H9 (cell line): ENCODE measurements at regions not wholly inside any gene's neighbourhood (a gene's known extent, or its start where the extent isn't known, plus 50 kb on each side); places are given as distances from the start of the nearest gene placed in this dataset.

Experiments
- DNase-seq: peaks from one replicate; pipeline ENCODE4 v3.0.0-alpha.2; 2017
- H2AFZ ChIP-seq: one replicate; pipeline ENCODE4 v1.6.1; 2013; ENCODE audit warnings: mild to moderate bottlenecking, low read length, control low read depth, moderate library complexity
- H2AK5ac ChIP-seq: 2 replicates; pipeline ENCODE4 v1.6.1; 2013; ENCODE audit warnings: low read length, control low read depth, mixed read lengths; ENCODE audit not compliant: insufficient read length
- H2BK120ac ChIP-seq: one replicate; pipeline ENCODE4 v1.6.1; 2013; ENCODE audit warnings: low read depth, mild to moderate bottlenecking, low read length, control low read depth, inconsistent platforms; ENCODE audit not compliant: poor library complexity, severe bottlenecking
- H2BK12ac ChIP-seq: 2 replicates; pipeline ENCODE4 v1.6.1; 2013; ENCODE audit warnings: low read length, control low read depth, mixed read lengths, low read depth; ENCODE audit not compliant: insufficient read length
- H2BK15ac ChIP-seq: 2 replicates; pipeline ENCODE4 v1.6.1; 2013; ENCODE audit warnings: low read depth, low read length, control low read depth
- H2BK20ac ChIP-seq: one replicate; pipeline ENCODE4 v1.6.1; 2013; ENCODE audit warnings: low read depth, mild to moderate bottlenecking, low read length, control low read depth, inconsistent platforms; ENCODE audit not compliant: poor library complexity, severe bottlenecking
- H2BK5ac ChIP-seq: 2 replicates; pipeline ENCODE4 v1.6.1; 2013; ENCODE audit warnings: low read length, control low read depth, mixed read lengths; ENCODE audit not compliant: insufficient read length
- H3K14ac ChIP-seq: 2 replicates; pipeline ENCODE4 v1.6.1; 2013; ENCODE audit warnings: low read length, control low read depth; ENCODE audit not compliant: insufficient read depth
- H3K18ac ChIP-seq: 2 replicates; pipeline ENCODE4 v1.6.1; 2013; ENCODE audit warnings: low read depth, mild to moderate bottlenecking, mixed read lengths, low read length, control low read depth; ENCODE audit not compliant: insufficient read length
- H3K23ac ChIP-seq: 2 replicates; pipeline ENCODE4 v1.6.1; 2013; ENCODE audit warnings: low read length, control low read depth, mixed read lengths, low read depth; ENCODE audit not compliant: insufficient read length
- H3K23me2 ChIP-seq: 2 replicates; pipeline ENCODE4 v1.6.1; 2013; ENCODE audit warnings: low read depth, mild to moderate bottlenecking, mixed read lengths, low read length, control low read depth; ENCODE audit not compliant: insufficient read length, poor library complexity, severe bottlenecking
- H3K27ac ChIP-seq: 2 replicates; pipeline ENCODE4 v1.5.1; 2013; ENCODE audit warnings: low read length, control low read depth, mixed read lengths, low read depth; ENCODE audit not compliant: insufficient read length
- H3K27me3 ChIP-seq: 2 replicates; pipeline ENCODE4 v1.6.1; 2013; ENCODE audit warnings: low read length, control low read depth, inconsistent platforms; ENCODE audit not compliant: insufficient read depth
- H3K4ac ChIP-seq: 2 replicates; pipeline ENCODE4 v1.6.1; 2013; ENCODE audit warnings: low read depth, mild to moderate bottlenecking, control low read depth, inconsistent platforms, low read length, moderate library complexity
- H3K4me1 ChIP-seq: 2 replicates; pipeline ENCODE4 v1.6.1; 2013; ENCODE audit warnings: low read length, control low read depth, inconsistent platforms; ENCODE audit not compliant: insufficient read depth
- H3K4me2 ChIP-seq: 2 replicates; pipeline ENCODE4 v1.6.1; 2013; ENCODE audit warnings: low read length, control low read depth, mixed read lengths; ENCODE audit not compliant: insufficient read length, insufficient read depth
- H3K56ac ChIP-seq: 2 replicates; pipeline ENCODE4 v1.6.1; 2013; ENCODE audit warnings: low read depth, mild to moderate bottlenecking, mixed read lengths, low read length, control low read depth; ENCODE audit not compliant: insufficient read length
- H3K79me1 ChIP-seq: 2 replicates; pipeline ENCODE4 v1.6.1; 2013; ENCODE audit warnings: low read depth, mild to moderate bottlenecking, moderate library complexity, low read length, control low read depth, inconsistent platforms; ENCODE audit not compliant: insufficient read depth, poor library complexity, severe bottlenecking
- H3K79me2 ChIP-seq: 2 replicates; pipeline ENCODE4 v1.6.1; 2013; ENCODE audit warnings: low read length, control low read depth, inconsistent platforms; ENCODE audit not compliant: insufficient read depth
- H3K9ac ChIP-seq: 2 replicates; pipeline ENCODE4 v1.6.1; 2013; ENCODE audit warnings: low read length, control low read depth, mixed read lengths; ENCODE audit not compliant: insufficient read length; ENCODE audit errors: extremely low read depth
- H3K9me3 ChIP-seq: one replicate; pipeline ENCODE4 v1.6.1; 2013; ENCODE audit warnings: low read depth, low read length, inconsistent platforms; ENCODE audit not compliant: control insufficient read depth
- H3T11ph ChIP-seq: one replicate; pipeline ENCODE4 v1.6.1; 2013; ENCODE audit warnings: mild to moderate bottlenecking, low read length, control low read depth, inconsistent platforms
- H4K20me1 ChIP-seq: one replicate; pipeline ENCODE4 v1.6.1; 2013; ENCODE audit not compliant: control insufficient read depth, insufficient read length, insufficient read depth
- H4K5ac ChIP-seq: 2 replicates; pipeline ENCODE4 v1.6.1; 2013; ENCODE audit warnings: low read depth, mild to moderate bottlenecking, mixed read lengths, low read length, control low read depth; ENCODE audit not compliant: insufficient read length
- H4K8ac ChIP-seq: replicated peaks from 2 replicates; pipeline ENCODE4 v1.6.1; 2013; ENCODE audit warnings: low read length, control low read depth, mixed read lengths, low read depth; ENCODE audit not compliant: insufficient read length
- H4K91ac ChIP-seq: 2 replicates; pipeline ENCODE4 v1.6.1; 2013; ENCODE audit warnings: low read depth, mild to moderate bottlenecking, moderate library complexity, mixed read lengths, low read length, control low read depth; ENCODE audit not compliant: insufficient read length
- H3K27ac Mint-ChIP-seq, 3 experiments: 2 replicates in 2 of 3; 3 replicates in 1 of 3; pipeline ENCODE4 v1.8.0; 2020 to 2021; ENCODE audit warnings: mixed read lengths in 3 of 3, mild to moderate bottlenecking in 1 of 3, moderate library complexity in 1 of 3
- H3K27me3 Mint-ChIP-seq: 2 replicates; pipeline ENCODE4 v1.8.0; 2021; ENCODE audit warnings: low read depth, mild to moderate bottlenecking, moderate library complexity, mixed read lengths
- H3K36me3 Mint-ChIP-seq, 3 experiments: 2 replicates in 2 of 3; 3 replicates in 1 of 3; pipeline ENCODE4 v1.8.0; 2020 to 2021; ENCODE audit warnings: low read depth in 3 of 3, mixed read lengths in 3 of 3; ENCODE audit not compliant: insufficient read depth in 1 of 3
- H3K4me1 Mint-ChIP-seq, 2 experiments: 2 replicates each; pipeline ENCODE4 v1.8.0; 2020; ENCODE audit warnings: mixed read lengths in 2 of 2
- H3K4me3 Mint-ChIP-seq, 2 experiments: 2 replicates in 1 of 2; 3 replicates in 1 of 2; pipeline ENCODE4 v1.8.0; 2020 to 2021; ENCODE audit warnings: mild to moderate bottlenecking in 2 of 2, mixed read lengths in 2 of 2, moderate library complexity in 1 of 2
- H3K9me3 Mint-ChIP-seq, 2 experiments: 2 replicates in 1 of 2; 3 replicates in 1 of 2; pipeline ENCODE4 v1.8.0; 2020; ENCODE audit warnings: mild to moderate bottlenecking in 2 of 2, mixed read lengths in 2 of 2, moderate library complexity in 1 of 2
- WGBS: extraction: QIAGEN DNeasy Blood & Tissue Kit; methylation state at CpG from one replicate; pipeline ENCODE4 v1.1.7; 2013; ENCODE audit warnings: missing lambda C conversion rate, low lambda C conversion rate, mixed read lengths; ENCODE audit not compliant: insufficient read length; ENCODE audit errors: extremely low coverage; 5-methylcytosine and 5-hydroxymethylcytosine counted together
- TF ChIP-seq, protein P1 (sequence below): fragments of 200-600 bp; sonication (generic); conservative IDR thresholded peaks from 3 replicates; pipeline ENCODE4 v1.8.0; 2021; ENCODE audit warnings: antibody characterized with exemption, mild to moderate bottlenecking

DNA sequence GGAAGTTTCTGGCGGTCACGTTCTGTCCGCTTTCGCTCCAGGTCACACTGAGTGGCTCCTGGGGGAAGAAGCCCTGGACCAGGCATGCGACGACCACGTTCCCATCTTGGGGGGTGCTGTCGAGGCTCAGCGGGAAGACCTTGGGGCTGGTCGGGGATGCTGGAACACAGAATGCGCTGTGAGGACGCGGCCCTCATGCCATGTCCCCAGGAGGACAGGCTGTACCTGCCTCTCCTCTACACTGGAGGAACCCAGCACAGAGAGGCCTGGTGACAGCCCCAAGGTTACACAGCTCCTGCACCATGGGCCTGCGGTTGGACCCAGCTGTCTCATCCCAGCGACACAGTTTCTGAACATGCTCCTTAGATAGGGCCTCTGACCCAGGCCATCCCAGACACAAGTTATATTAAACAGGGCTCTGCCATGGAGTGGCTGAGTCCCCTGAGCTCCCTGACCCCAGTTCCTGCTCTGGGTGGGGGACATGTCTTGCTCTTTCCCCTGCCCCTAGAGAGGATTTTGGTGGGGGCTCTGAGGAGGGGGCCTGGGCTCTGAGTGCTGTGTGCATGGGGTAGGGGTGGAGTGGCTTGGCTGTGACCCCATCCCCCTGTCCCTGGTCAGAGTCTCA is 62.0 kb downstream of the TMEM121 start:
- H2BK5ac ChIP-seq, result no peak overlapping the region
- H3K4ac ChIP-seq, result no peak overlapping the region
- H2AK5ac ChIP-seq, result no peak overlapping the region
- H4K20me1 ChIP-seq, result no peaks in the 10 kb centered on the region
- H3K9me3 Mint-ChIP-seq, result peaks cover 37 to 47% of the 10 kb centered on the region in 2 experiments
- no peaks in the 10 kb centered on the region for H3K27me3 ChIP-seq
- H3K27ac Mint-ChIP-seq, result no peak overlapping the region
- no peaks in the 10 kb centered on the region for H3K4me1 Mint-ChIP-seq
- no peaks in the 10 kb centered on the region for H3K23me2 ChIP-seq
- H2BK120ac ChIP-seq, result no peak overlapping the region
- no peak overlapping the region for H3T11ph ChIP-seq
- no peak overlapping the region for H2BK12ac ChIP-seq
- no peak overlapping the region for H4K91ac ChIP-seq
- H3K79me2 ChIP-seq, result no peaks in the 10 kb centered on the region
- no peak overlapping the region for H3K4me3 Mint-ChIP-seq
- no peak overlapping the region for H3K18ac ChIP-seq
- TF ChIP-seq, protein P1, sequence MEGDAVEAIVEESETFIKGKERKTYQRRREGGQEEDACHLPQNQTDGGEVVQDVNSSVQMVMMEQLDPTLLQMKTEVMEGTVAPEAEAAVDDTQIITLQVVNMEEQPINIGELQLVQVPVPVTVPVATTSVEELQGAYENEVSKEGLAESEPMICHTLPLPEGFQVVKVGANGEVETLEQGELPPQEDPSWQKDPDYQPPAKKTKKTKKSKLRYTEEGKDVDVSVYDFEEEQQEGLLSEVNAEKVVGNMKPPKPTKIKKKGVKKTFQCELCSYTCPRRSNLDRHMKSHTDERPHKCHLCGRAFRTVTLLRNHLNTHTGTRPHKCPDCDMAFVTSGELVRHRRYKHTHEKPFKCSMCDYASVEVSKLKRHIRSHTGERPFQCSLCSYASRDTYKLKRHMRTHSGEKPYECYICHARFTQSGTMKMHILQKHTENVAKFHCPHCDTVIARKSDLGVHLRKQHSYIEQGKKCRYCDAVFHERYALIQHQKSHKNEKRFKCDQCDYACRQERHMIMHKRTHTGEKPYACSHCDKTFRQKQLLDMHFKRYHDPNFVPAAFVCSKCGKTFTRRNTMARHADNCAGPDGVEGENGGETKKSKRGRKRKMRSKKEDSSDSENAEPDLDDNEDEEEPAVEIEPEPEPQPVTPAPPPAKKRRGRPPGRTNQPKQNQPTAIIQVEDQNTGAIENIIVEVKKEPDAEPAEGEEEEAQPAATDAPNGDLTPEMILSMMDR, result no peak
- H2BK20ac ChIP-seq, result no peak overlapping the region
- H3K56ac ChIP-seq, result no peak overlapping the region
- H2AFZ ChIP-seq, result no peak overlapping the region
- no peak overlapping the region for H3K4me2 ChIP-seq
- DNase-seq, result no peak
- no peak overlapping the region for H4K8ac ChIP-seq
- WGBS, result no CpG with 5 or more reads among the region's 15 CpGs
- no peak overlapping the region for H3K14ac ChIP-seq
- H3K36me3 Mint-ChIP-seq, result peaks cover 0 to 2% (median 2%) of the 10 kb centered on the region in 3 experiments; a peak in 4 of 7 replicates
- no peak overlapping the region for H3K23ac ChIP-seq
- no peak overlapping the region for H2BK15ac ChIP-seq
- H4K5ac ChIP-seq, result no peak overlapping the region
- peaks cover 32% of the 10 kb centered on the region for H3K9me3 ChIP-seq
- H3K9ac ChIP-seq, result no peak overlapping the region
- no peaks in the 10 kb centered on the region for H3K79me1 ChIP-seq
- H3K27me3 Mint-ChIP-seq, result no peaks in the 10 kb centered on the region
- no peak overlapping the region for H3K27ac ChIP-seq
- no peaks in the 10 kb centered on the region for H3K4me1 ChIP-seq
